HG03097 (cell line): ENCODE measurements at regions not wholly inside any gene's neighbourhood (a gene's known extent, or its start where the extent isn't known, plus 50 kb on each side); places are given as distances from the start of the nearest gene placed in this dataset.
"Not testable (repeated sequence)": the region's sequence is repeated elsewhere in the genome, so short reads cannot be mapped to it uniquely, and the experiment has no call there.

Experiments used
- ATAC-seq: cut with Tn5 transposase; IDR thresholded peaks from one replicate; pipeline ENCODE4 v1.9.1; 2021; ENCODE audit not compliant: unreplicated experiment, low FRiP score

DNA sequence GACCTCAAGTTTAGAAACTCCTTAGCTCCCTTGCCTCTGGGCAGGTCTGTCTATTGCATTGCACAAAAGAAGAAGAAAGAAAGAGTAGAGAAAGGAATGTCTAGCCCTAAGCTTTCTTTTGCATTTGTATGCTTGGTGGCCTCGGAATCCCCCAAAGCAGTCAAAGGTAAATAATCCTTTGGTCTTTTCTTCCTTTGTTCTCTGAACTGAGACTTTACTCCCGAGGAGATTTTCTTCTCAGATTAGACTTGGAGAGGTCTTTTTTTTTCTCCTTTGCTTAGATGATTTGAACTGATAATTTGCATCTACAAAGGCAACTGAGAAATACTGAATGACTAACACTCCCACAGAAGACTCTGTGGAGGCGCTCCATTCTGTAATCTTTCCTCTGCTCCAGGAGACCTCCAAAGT is 93.2 kb downstream of the AKR1D1 start:
- ATAC-seq: no peak

GRCh38 chr7:138170298-138170697 is 94.0 kb downstream of the AKR1D1 start:
- no peak for ATAC-seq

- peak; percentile 96 for ATAC-seq
Measured at GRCh38 chr7:138170959-138171703, 94.9 kb downstream of the AKR1D1 start.

DNA sequence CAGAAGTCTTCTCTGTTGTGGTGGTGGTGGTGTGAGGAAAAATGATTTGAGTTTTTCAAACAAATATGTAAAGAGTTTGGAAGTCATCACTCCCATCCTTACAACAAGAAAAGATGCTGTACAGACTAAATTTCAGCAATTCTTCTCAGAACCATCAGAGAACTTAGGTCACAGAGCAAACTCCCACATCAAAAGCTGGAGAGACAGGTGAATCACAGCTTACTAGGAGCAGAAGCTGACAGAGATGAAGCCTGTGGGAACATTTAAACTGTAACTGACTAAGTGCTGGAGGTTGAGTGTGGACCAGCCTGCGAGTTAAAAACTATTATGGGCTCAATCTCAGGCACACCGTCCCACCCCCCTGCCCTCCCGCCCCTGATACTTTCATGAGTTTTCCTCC is 97.3 kb downstream of the AKR1D1 start:
- no peak for ATAC-seq

GRCh38 chr7:138176060-138176459 is 99.8 kb downstream of the AKR1D1 start:
- no peak for ATAC-seq

DNA sequence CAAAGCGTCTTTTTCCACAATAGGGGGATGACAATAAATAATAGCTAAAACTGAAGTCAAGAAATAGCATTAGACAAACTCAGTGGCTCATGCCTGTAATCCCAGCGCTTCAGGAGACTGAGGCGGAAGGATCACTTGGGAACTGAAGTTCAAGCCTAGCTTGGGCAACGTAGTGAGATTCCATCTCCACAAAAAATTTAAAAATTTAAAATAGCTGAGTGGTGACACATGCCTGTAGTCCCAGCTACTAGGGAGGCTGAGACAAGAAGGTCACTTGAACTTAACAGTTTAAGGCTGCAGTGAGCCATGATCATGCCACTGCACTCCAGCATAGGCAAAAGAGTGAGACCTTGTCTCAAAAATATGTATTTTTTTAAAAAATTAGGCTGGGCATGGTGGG is 107.9 kb downstream of the AKR1D1 start:
- no peak for ATAC-seq

DNA sequence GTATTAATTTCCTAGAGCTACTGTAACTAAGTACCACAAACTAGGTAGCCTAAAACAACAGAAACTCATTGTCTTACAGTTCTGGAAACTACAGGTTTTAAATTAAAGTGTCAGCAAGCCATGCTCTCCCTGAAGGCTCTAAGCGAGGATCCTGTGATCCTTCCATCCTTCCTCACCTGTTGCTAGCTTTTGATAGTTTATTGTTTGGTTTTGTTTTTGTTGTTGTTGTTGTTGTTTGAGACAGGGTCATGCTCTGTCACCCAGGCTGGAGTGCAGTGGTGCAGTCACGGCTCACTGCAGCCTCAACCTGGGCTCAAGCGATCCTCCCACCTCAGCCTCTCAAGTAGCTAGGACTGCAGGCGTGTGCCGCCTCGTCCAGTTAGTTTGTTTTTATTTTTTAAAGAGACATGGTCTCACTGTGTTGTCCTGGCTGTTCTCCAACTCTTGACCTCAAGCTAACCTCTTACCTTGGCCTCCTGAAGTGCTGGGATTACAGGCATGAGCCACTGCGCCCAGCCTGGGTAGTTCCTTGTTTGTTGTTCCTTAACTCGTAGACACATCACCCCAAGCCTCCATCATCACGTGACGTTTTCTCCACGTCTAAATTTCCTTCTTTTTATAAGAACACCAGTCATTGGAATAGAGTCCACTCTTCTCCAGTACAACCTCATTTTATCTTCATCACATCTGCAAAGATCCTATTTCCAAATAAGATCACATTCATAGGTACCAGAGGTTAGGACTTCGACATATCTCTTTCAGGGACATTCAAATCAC is 109.1 kb downstream of the AKR1D1 start:
- ATAC-seq: no peak

DNA sequence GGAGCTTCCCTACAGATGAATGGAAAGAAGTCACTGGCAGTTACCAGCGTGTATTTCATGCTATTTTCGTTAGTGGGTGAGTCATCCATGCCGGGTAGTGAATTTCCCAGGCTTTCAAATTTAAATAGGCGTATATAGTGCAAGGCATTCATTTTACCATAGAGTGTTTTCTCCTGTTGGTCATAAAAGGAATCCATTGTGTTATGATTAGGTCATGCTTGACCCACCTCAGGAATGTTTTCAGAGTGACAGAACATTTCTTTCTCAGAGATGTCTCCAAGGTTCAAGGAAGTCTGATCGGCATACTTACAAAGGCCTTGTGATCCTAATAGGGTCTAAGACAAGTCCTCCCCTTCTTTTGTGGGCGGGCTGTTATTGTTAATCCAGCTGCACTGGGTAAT is 110.7 kb downstream of the AKR1D1 start:
- no peak for ATAC-seq

- no peak for ATAC-seq
Measured at GRCh38 chr7:138188290-138188858, 112.1 kb downstream of the AKR1D1 start.

DNA sequence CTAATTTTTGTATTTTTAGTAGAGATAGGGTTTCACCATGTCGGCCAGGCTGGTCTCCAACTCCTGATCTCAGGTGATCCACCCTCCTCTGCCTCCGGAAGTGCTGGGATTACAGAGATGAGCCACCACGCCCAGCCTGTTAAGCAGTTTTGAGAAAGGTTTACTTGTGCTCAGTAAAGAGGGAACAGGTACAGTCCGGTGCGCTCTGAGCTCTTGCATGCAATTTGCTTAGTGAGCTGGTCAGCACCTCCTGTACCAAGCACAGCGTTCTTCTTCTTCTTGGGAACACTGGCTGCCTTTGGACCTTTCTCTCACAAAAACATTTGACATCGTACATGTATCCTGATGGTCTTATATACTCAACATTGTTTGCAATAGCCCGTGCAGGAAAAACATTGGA is 118.3 kb downstream of the AKR1D1 start:
- no peak for ATAC-seq

DNA sequence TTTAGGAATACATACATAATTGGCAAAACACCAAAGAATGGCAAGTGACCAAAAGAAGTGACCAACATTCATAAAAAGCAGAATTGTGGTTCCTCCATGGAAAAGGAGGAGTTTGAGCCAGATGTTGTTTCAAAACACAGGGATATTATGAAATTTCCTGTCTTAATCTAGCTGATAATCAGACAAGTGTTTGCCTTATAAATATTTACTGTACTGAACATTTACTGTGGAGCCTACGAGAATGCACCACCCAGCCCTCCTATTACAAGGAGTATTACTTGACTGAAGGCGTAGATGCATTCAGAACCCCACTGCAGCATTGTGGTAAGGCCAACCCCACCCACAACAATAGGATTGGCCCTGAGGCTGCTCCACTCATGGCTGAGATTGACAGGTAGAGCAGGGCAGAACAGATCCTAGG is 118.9 kb downstream of the AKR1D1 start:
- ATAC-seq: no peak

DNA sequence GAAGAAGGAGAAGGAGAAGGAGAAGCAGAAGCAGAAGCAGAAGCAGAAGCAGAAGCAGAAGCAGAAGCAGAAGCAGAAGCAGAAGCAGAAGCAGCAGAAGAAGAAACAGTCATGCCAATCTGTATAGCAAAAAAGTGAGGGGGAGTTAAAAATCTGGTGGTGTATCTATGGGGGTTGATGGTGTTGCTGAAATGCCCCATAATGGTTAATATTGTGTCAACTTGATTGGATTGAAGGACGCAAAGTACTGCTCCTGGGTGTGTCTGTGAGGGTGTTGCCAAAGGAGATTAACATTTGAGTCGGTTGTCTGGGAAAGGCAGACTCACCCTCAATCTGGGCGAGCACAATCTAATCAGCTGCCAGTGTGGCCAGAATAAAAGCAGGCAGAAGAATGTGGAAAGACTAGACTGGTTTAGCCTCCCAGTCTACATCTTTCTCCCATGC is 120.3 kb downstream of the AKR1D1 start:
- ATAC-seq: not testable (repeated sequence)

DNA sequence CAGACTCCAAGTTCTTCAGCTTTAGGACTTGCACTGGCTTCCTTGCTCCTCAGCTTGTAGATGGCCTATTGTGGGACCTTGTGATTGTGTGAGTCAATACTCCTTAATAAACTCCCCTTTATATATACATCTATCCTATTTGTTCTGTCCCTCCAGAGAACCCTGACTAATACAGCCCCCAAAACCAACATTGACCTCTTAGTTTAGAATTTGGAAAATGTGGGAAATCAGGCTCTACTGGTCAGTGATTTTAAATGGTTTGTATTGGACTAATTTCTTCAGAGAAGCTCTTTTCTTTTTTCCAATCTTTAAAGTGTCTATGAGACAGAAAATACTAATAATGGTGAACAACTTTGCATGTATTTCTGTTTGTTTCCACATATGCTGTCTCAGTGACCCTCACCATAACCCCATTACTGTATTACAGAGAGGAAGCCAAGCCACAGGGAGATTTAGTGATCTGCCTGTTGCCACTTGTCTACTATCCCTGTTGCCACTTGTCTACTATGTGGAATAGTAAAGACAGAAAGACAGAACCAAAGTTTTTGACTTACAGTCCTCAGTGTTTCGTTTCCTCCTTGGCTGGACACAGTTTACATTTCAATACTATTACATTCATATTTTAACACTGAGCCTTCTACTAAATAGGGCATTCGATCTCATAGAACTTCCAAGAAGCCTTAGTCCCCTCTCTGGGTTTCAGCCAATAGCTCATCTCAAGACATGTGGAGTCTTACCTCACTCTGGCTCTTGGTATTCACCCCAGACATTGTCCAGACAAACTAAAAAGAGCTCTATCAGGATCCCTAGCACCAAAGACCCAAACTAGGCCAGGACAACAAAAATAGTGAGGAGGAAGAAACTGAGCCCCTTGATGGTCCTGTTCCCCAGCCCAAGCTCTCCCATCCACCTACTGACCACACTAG is 121.0 kb downstream of the AKR1D1 start:
- ATAC-seq: no peak

GRCh38 chr7:138204285-138204981 is 128.2 kb downstream of the AKR1D1 start:
- ATAC-seq: no peak

DNA sequence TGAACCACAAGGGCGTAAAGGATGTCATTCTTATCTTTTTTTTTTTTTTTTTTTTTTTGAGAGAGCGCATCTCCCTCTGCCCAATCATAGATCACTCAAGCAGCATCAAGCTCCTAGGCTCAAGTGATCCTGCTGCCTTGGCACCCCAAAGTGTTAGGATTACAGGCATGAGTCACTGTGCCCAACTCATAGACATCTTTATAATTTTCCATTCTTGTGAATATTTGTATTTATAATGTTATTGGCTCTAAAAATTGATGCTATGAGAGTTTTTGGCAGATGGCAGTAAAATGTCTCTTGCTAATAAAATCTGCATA is 128.7 kb downstream of the AKR1D1 start:
- no peak for ATAC-seq

DNA sequence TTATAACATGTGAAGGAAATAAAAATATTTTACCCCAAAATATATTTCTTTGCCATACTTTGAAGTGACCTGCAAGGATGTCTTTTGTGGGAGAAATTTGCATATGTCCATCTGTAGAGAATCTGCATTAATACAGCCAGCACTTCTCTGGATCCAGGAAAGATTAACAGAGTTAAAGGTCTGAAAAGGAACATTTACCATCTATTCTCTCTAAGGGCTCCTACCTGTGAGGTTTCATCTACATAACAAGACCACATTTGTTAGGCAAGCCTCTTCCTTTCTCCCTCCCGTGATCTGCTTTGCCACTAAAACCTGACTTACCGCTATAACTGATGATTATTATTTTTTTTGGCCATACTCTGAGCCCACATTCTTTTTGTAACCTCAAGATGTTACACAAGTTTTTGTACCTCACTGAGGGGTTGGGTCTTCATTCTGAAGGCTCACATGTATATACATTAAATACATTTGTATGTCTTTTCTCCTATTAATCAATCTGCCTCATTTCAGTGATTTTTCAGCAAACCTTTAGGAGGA is 129.4 kb downstream of the AKR1D1 start:
- no peak for ATAC-seq

DNA sequence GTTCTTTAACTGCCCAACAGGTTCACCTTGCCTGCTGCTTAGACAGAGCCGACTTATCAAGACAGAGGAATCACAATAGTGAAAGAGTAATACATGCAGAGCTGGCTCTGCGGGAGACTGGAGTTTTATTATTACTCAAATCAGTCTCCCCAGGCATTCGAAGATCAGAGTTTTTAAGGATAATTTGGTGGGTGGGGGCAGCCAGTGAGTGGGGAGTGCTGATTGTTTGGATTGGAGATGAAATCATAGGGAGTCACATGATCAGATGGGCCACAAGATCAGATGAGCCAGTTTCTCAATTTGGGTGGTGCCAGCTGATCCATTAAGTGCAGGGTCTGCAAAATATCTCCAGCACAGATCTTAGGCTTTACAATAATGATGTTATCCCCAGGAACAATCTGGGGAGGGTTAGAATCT is 131.3 kb downstream of the AKR1D1 start:
- ATAC-seq: no peak

GRCh38 chr7:138208142-138208570 is 131.9 kb downstream of the AKR1D1 start:
- ATAC-seq: no peak

DNA sequence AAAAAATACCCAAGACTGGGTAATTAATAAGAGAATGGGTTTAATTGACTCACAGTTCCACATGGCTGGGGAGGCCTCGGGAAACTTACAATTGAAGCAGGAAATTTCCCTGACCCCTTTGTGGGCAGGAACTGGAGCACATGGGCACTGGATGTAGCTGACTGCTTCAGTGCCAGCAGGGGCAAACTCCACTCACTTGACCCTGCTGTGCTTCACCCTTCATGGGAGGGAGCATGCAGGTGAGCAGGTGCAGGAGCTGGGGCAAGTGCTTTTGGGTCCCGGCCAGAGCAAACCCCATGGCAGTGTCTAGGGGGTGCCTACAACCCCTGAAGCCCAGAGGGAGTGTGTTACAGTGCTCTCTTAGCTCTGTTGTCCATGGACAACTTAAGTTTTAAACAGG is 132.6 kb downstream of the AKR1D1 start:
- no peak for ATAC-seq

- ATAC-seq: no peak
Measured at GRCh38 chr7:138212314-138212713, 136.1 kb downstream of the AKR1D1 start.
